GM12872 (cell line): ENCODE measurements at regions not wholly inside any gene's neighbourhood (a gene's known extent, or its start where the extent isn't known, plus 50 kb on each side); places are given as distances from the start of the nearest gene placed in this dataset.

Source experiments
- CTCF ChIP-seq: IDR thresholded peaks from 3 replicates; pipeline ENCODE4 v1.5.1; 2011; ENCODE audit warnings: low read depth, mild to moderate bottlenecking, low read length, moderate library complexity; ENCODE audit not compliant: insufficient read depth

- no peak for TF ChIP-seq CTCF
These were observed 424.7 kb upstream of the CAMK1G start for GRCh38 chr1:209158851-209159250.

GRCh38 chr1:209160230-209160629, 423.3 kb upstream of the CAMK1G start:
- TF ChIP-seq CTCF, result no peak

- TF ChIP-seq CTCF, result no peak
These were observed 420.9 kb upstream of the CAMK1G start for GRCh38 chr1:209162651-209163050.

- no peak for TF ChIP-seq CTCF
These were observed 415.3 kb upstream of the CAMK1G start for GRCh38 chr1:209168204-209168603.

GRCh38 chr1:209171151-209171550, 412.4 kb upstream of the CAMK1G start:
- TF ChIP-seq CTCF, result no peak

GRCh38 chr1:209172286-209172685, 411.2 kb upstream of the CAMK1G start:
- TF ChIP-seq CTCF, result no peak

- TF ChIP-seq CTCF, result no peak
These were observed 406.6 kb upstream of the CAMK1G start for GRCh38 chr1:209176866-209177430.
